Tibial nerve (tissue), 3 donors: ENCODE measurements at regions not wholly inside any gene's neighbourhood (a gene's known extent, or its start where the extent isn't known, plus 50 kb on each side); places are given as distances from the start of the nearest gene placed in this dataset.

Experiments used
- POLR2A ChIP-seq, 2 donors: fragments of 450-650 bp; IDR thresholded peaks; one replicate each; pipeline ENCODE4 v1.6.1; 2017; ENCODE audit warnings: antibody characterized with exemption in 2 of 2, mild to moderate bottlenecking in 2 of 2, moderate library complexity in 2 of 2
- TF ChIP-seq, protein P1 (sequence below), 5 experiments: fragments of 200-600 bp in 3 of 5; fragments of 450-650 bp in 2 of 5; sonication (generic) in 3 of 5; IDR thresholded peaks; one replicate each; pipeline ENCODE4 v1.5.1; 2016 to 2019; ENCODE audit warnings: antibody characterized with exemption in 5 of 5, mild to moderate bottlenecking in 3 of 5, moderate library complexity in 2 of 5

DNA sequence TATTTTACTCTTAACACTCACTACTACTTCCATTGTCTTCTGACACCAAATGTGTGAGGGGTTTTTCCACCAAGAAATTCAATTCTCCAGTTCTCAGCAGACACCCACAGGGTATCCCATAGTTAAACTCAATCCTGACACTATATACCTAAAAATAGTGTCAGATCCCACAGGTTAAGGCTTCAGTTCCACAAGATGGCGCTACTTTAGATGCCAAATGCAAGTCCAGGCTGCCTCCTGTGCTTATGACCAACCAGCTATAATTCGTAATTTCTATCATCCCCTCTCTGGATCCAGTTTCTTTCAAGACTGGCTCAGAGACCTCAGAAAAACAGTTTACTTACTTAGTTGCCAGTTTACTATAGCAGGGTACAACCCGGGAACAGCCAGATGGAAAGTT, 1146.2 kb upstream of the SPRY2 start:
- TF ChIP-seq, protein P1, sequence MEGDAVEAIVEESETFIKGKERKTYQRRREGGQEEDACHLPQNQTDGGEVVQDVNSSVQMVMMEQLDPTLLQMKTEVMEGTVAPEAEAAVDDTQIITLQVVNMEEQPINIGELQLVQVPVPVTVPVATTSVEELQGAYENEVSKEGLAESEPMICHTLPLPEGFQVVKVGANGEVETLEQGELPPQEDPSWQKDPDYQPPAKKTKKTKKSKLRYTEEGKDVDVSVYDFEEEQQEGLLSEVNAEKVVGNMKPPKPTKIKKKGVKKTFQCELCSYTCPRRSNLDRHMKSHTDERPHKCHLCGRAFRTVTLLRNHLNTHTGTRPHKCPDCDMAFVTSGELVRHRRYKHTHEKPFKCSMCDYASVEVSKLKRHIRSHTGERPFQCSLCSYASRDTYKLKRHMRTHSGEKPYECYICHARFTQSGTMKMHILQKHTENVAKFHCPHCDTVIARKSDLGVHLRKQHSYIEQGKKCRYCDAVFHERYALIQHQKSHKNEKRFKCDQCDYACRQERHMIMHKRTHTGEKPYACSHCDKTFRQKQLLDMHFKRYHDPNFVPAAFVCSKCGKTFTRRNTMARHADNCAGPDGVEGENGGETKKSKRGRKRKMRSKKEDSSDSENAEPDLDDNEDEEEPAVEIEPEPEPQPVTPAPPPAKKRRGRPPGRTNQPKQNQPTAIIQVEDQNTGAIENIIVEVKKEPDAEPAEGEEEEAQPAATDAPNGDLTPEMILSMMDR (IDR thresholded peaks at IDR 0.05), result no peak
- TF ChIP-seq POLR2A (IDR thresholded peaks at IDR 0.05), result no peak
